ENCODE measurements at regions not wholly inside any gene's neighbourhood (a gene's known extent, or its start where the extent isn't known, plus 50 kb on each side); places are given as distances from the start of the nearest gene placed in this dataset.

GRCh38 chr6:84882768-84883766 lies 118.7 kb upstream of the TBX18 start:
- TF ChIP-seq EZH2phosphoT487 (conservative IDR thresholded peaks at IDR 0.05; ENCODE audit: low read length) (no peak), CTCF (IDR thresholded peaks at IDR 0.05; ENCODE audit: insufficient read depth, low read length, poor library complexity, severe bottlenecking) (no peak)
